ENCODE measurements at regions not wholly inside any gene's neighbourhood (a gene's known extent, or its start where the extent isn't known, plus 50 kb on each side); places are given as distances from the start of the nearest gene placed in this dataset.

DNA sequence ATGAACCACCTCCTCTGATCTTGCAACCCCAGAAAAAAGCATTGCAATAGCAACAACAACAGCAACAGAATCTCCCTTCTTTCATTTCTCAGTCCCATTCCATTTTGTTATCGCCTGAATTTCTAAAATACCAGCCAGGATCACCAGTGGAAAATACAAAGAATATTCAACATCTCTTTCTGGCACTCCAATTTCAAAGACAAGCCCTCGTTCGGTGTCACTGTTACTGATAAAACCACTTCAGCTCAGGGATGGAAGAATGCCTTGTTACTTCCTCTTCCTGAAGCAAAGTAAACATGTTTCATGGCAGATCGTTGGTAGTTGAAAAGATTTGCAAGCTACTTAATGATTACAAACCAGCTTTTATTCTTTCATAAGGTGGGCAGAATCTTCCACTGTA is 94.0 kb upstream of the SPTLC3 start:
- TF ChIP-seq, protein P1, sequence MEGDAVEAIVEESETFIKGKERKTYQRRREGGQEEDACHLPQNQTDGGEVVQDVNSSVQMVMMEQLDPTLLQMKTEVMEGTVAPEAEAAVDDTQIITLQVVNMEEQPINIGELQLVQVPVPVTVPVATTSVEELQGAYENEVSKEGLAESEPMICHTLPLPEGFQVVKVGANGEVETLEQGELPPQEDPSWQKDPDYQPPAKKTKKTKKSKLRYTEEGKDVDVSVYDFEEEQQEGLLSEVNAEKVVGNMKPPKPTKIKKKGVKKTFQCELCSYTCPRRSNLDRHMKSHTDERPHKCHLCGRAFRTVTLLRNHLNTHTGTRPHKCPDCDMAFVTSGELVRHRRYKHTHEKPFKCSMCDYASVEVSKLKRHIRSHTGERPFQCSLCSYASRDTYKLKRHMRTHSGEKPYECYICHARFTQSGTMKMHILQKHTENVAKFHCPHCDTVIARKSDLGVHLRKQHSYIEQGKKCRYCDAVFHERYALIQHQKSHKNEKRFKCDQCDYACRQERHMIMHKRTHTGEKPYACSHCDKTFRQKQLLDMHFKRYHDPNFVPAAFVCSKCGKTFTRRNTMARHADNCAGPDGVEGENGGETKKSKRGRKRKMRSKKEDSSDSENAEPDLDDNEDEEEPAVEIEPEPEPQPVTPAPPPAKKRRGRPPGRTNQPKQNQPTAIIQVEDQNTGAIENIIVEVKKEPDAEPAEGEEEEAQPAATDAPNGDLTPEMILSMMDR (IDR thresholded peaks at IDR 0.05): no peak
- no peak for TF ChIP-seq POLR2A (IDR thresholded peaks at IDR 0.05)
